HepG2 (cell line): ENCODE measurements at regions not wholly inside any gene's neighbourhood (a gene's known extent, or its start where the extent isn't known, plus 50 kb on each side); places are given as distances from the start of the nearest gene placed in this dataset.
"Not testable (repeated sequence)": the region's sequence is repeated elsewhere in the genome, so short reads cannot be mapped to it uniquely, and the experiment has no call there.

Experiments used
- ATF7 ChIP-seq, 2 experiments: fragments of 450-650 bp in 1 of 2; sonication (generic) in 1 of 2; formaldehyde crosslinking in 1 of 2; IDR thresholded peaks; 2 replicates each; pipeline versions ENCODE4 v1.4.0 to v1.6.1; 2016 to 2020; ENCODE audit warnings: antibody characterized with exemption in 1 of 2, mild to moderate bottlenecking in 1 of 2, missing genetic modification reagents in 1 of 2
- HDAC6 ChIP-seq: fragments of 200-600 bp; sonication (generic); IDR thresholded peaks from 2 replicates; pipeline ENCODE4 v1.7.0; 2017; ENCODE audit warnings: mild to moderate bottlenecking, antibody characterized with exemption, low read length, low read depth
- MIER2 ChIP-seq: IDR thresholded peaks from 2 replicates; pipeline ENCODE4 v1.6.1; 2016; ENCODE audit warnings: missing biosample characterization, missing genetic modification reagents

- not testable (repeated sequence) for TF ChIP-seq ATF7 (IDR thresholded peaks at IDR 0.05); ATF7 (CRISPR knock-in tag; IDR thresholded peaks at IDR 0.05); HDAC6; MIER2 (CRISPR knock-in tag)
These were observed 70.1 kb upstream of the PTPN20 start for GRCh38 chr10:46841051-46841593.
